ENCODE measurements at regions not wholly inside any gene's neighbourhood (a gene's known extent, or its start where the extent isn't known, plus 50 kb on each side); places are given as distances from the start of the nearest gene placed in this dataset.

- TF ChIP-seq KDM1A (IDR thresholded peaks at IDR 0.05) (no peak), NUFIP1 (IDR thresholded peaks at IDR 0.05; ENCODE audit: partially characterized antibody) (no peak), TAF7 (tag; IDR thresholded peaks at IDR 0.05) (no peak), POLR2A (conservative IDR thresholded peaks at IDR 0.05) (no peak), DACH1 (IDR thresholded peaks at IDR 0.05; ENCODE audit: partially characterized antibody) (no peak), TFAP4 (CRISPR knock-in tag; IDR thresholded peaks at IDR 0.05; ENCODE audit: borderline replicate concordance) (no peak), MAFK (IDR thresholded peaks at IDR 0.05; ENCODE audit: low read length) (no peak), THRB (CRISPR knock-in tag; conservative IDR thresholded peaks at IDR 0.05) (no peak), TAF1 (IDR thresholded peaks at IDR 0.05; ENCODE audit: control insufficient read depth, extremely low read depth, insufficient read depth, low read length, severe bottlenecking) (no peak), ZNF431 (CRISPR knock-in tag; IDR thresholded peaks at IDR 0.05) (no peak)
These were observed 66.4 kb upstream of the TNFSF18 start for GRCh38 chr1:173117108-173117633.

Data from K562 (cell line).